AG04449 (cell line): ENCODE measurements at regions not wholly inside any gene's neighbourhood (a gene's known extent, or its start where the extent isn't known, plus 50 kb on each side); places are given as distances from the start of the nearest gene placed in this dataset.

Experiments
- CTCF ChIA-PET: fragments of 350-600 bp; formaldehyde crosslinking; extraction: SDS; loops from one replicate; lab custom pipeline; 2021; ENCODE audit warnings: antibody characterized with exemption; lab: Yijun Ruan, JAX
- POLR2A ChIA-PET: fragments of 400-600, 350-600 bp; formaldehyde crosslinking; extraction: SDS; loops from one replicate; lab custom pipeline; 2020; ENCODE audit warnings: antibody characterized with exemption, inconsistent platforms; lab: Yijun Ruan, JAX
- DNase-seq: peaks from one replicate; pipeline ENCODE4 v3.0.0-alpha.2; 2010; ENCODE audit warnings: low read depth, low spot score
- H3K4me3 ChIP-seq: 2 replicates; pipeline ENCODE4 v1.5.1; 2011; ENCODE audit warnings: low read depth, mild to moderate bottlenecking, control low read depth, low read length
- TF ChIP-seq, protein P1 (sequence below): IDR thresholded peaks from one replicate; pipeline ENCODE4 v1.5.1; 2011; ENCODE audit warnings: mild to moderate bottlenecking, moderate library complexity, low read length, control low read depth, inconsistent platforms; ENCODE audit not compliant: insufficient read depth; ENCODE audit errors: missing control alignments

DNA sequence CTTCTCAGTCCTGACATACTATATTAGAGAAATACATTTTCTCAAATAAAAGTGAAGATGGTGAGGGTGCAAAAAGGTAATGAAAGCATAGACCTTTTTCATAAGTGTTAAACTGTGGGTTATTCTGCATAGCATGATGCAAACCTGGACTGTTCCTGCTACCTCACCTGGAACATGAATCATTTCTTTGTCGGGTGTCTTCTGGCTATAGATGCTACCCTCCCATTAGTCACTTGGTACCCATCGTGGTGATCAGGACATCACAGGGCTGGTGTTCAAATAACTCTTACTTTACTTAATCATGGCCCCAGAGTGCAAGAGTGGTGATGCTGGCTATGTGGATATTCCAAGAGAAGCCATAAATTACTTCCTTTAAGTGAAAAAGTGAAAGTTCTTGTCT, 264.7 kb upstream of the AGA start:
- TF ChIP-seq, protein P1, sequence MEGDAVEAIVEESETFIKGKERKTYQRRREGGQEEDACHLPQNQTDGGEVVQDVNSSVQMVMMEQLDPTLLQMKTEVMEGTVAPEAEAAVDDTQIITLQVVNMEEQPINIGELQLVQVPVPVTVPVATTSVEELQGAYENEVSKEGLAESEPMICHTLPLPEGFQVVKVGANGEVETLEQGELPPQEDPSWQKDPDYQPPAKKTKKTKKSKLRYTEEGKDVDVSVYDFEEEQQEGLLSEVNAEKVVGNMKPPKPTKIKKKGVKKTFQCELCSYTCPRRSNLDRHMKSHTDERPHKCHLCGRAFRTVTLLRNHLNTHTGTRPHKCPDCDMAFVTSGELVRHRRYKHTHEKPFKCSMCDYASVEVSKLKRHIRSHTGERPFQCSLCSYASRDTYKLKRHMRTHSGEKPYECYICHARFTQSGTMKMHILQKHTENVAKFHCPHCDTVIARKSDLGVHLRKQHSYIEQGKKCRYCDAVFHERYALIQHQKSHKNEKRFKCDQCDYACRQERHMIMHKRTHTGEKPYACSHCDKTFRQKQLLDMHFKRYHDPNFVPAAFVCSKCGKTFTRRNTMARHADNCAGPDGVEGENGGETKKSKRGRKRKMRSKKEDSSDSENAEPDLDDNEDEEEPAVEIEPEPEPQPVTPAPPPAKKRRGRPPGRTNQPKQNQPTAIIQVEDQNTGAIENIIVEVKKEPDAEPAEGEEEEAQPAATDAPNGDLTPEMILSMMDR: no peak
- CTCF ChIA-PET: no interaction called here

DNA sequence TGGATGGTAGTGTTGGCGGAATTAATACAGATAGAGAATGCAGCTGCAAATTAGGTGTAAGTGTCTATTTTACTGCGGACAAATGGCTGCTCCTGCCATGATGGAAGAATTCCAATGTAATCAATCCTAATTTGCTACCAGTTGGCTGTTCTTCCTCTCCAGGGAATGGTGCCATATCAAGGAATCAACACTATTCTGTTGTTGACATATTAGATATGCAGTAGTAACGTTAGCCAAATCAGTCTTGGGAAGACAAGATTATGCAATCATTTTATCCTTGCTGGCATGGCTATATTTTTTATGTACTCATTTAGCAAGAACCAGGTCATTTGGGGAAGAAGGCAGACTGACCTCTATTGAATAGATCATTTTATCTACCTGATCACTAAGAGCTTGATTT, 271.2 kb upstream of the AGA start:
- CTCF ChIA-PET: no interaction called here
- no peak for DNase-seq
- H3K4me3 ChIP-seq: no peak overlapping the region
- TF ChIP-seq, protein P1: no peak
- POLR2A ChIA-PET: no interaction called here

More for the DNA sequence above, 264.7 kb upstream of the AGA start:
- H3K4me3 ChIP-seq: no peak overlapping the region
- POLR2A ChIA-PET: no interaction called here
- no peak for DNase-seq

DNA sequence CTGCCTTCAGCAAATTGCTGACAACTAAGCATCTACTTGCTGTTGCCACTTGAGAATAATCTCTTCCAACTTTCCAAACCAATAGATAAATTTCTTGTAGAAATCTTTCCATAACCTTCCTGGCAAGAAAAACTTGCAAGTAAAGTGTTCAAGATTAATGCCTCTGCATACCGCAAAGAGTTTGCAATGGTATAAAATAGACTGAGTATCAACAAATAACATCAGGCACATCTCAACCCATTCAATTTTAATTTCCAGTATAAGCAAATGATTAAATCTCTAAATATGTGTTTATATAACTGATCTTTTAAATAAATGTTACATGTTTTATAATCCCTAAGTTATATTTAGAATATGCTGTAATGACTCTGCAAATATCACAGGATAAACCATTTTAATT, 275.2 kb upstream of the AGA start:
- no peak overlapping the region for H3K4me3 ChIP-seq
- CTCF ChIA-PET: no interaction called here
- POLR2A ChIA-PET: no interaction called here

DNA sequence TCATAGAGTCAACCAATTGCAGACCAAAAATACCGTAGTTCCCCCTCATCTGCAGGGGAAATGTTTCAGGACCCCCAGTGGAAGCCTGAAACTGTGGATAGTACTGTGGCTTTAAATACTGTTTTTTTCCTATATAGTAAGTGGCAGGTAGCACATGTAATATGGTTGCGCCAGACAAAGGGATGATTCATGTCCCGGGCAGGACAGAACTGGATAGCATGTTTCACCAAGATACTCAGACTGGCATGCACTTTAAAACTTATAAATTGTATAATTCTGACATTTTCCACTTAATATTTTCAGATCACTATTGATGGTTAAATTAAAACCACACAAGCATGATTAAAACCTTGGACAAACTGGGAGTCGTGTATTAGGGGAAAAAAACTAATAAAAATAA, 276.3 kb upstream of the AGA start:
- POLR2A ChIA-PET: no interaction called here
- TF ChIP-seq, protein P1: no peak
- no peak for DNase-seq
- CTCF ChIA-PET: no interaction called here
- no peak overlapping the region for H3K4me3 ChIP-seq

More for the DNA sequence above, 275.2 kb upstream of the AGA start:
- TF ChIP-seq, protein P1: no peak
- DNase-seq: no peak

DNA sequence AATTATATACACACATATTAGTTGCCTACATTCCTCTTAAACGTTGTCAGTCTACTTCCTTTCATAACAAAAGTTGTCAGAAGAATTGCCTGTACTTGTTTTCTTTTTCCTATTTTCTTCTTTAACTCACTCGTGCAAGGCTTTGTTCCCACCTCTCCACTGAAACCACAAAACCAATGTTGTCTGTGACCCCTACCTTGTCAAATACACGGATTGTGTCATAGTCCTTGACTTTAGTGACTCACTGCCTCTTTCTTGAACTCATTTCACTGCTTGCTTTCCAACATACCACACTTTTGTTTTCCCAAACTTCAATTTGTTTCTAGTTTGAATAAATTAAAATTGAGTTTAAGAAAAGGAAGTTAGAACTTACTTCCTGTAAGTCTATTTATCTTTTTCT, 283.9 kb upstream of the AGA start:
- ChIA-PET POLR2A (no interaction called here), CTCF (no interaction called here)
- TF ChIP-seq, protein P1: no peak
- H3K4me3 ChIP-seq: no peak overlapping the region
- DNase-seq: no peak

DNA sequence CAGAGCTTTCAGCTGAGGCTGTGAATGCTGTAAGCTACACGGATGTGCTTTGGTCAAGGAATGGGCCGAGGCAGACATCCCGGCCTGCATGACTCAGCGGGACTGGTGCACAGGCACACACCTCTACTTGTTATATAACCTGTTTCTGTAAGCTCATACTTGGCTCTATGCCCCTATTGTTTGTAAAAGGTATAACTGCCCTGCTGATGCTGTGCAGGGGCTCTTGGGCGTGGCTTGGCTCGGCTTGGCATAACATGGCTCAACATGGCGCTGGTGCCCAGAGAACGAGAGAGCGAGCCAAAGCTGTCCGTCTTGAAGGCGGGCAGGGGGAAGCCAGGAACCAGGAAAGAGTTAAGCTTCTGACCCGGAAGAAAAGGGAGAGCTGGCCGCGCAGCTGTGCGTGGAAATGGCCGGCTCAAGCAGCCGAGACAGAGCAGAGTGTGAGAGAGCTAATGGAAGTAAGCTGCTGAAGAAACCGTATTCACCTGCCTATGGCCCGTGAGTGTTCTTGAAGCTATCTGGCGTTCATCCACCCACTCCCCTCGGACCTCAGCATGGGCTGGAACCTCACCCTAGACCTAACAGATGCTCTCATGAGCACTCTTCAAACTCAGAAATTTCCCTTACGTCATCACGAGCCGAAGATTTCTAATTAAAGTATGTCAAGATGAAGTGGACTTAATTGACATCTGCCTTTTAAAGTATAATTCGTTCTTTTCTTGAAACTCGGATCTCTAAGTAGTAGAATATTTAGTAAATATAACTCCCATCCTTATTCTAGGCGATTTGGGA, 286.3 kb upstream of the AGA start:
- no peak overlapping the region for H3K4me3 ChIP-seq
- TF ChIP-seq, protein P1: no peak
- POLR2A ChIA-PET: no interaction called here
- no peak for DNase-seq
- CTCF ChIA-PET: no interaction called here
